GM12878 (cell line): ENCODE measurements at regions not wholly inside any gene's neighbourhood (a gene's known extent, or its start where the extent isn't known, plus 50 kb on each side); places are given as distances from the start of the nearest gene placed in this dataset.

Experiments used
- ATAC-seq: fragments of 200-7000 bp; cut with Tn5 transposase; 3 replicates; pipeline ENCODE4 v1.9.1; 2020; ENCODE audit warnings: mild to moderate bottlenecking, moderate library complexity
- BruUV-seq: library from RNA; stranded (reverse); fragments of 400-500 nt; replicated peaks from 2 replicates; lab custom pipeline; 2021; lab: Mats Ljungman, UMichigan
- CTCF ChIA-PET: fragments of 300-600 bp; sonication (Branson Sonifier 250); formaldehyde crosslinking; extraction: SDS; loops from one replicate; lab custom pipeline; 2021; ENCODE audit warnings: inconsistent platforms; lab: Yijun Ruan, JAX
- POLR2A ChIA-PET: fragments of 350-600 bp; formaldehyde crosslinking; extraction: SDS; loops from one replicate; lab custom pipeline; 2021; ENCODE audit warnings: inconsistent platforms; lab: Charles Lee
- RAD21 ChIA-PET: fragments of 300-600 bp; sonication (Branson Sonifier 250); formaldehyde crosslinking; loops from one replicate; lab custom pipeline; 2023; ENCODE audit warnings: antibody characterized with exemption; ENCODE audit not compliant: unreplicated experiment; lab: Charles Lee
- SMC1A ChIA-PET: fragments of 300-600 bp; sonication (Branson Sonifier 250); formaldehyde crosslinking; loops from one replicate; lab custom pipeline; 2023; ENCODE audit not compliant: unreplicated experiment, uncharacterized antibody; lab: Charles Lee
- DNase-seq: peaks from one replicate; pipeline ENCODE4 v3.0.0-alpha.2; 2011; ENCODE audit warnings: low read depth, low spot score
- FAIRE-seq: peaks from 3 replicates; lab custom pipeline; 2011; peaks lifted over from hg19 to GRCh38; lab: Jason Lieb, UNC
- H2AFZ ChIP-seq: 2 replicates; pipeline ENCODE4 v1.6.0; 2011; ENCODE audit warnings: low read depth, low read length, control low read depth; ENCODE audit not compliant: control insufficient read depth
- H3K27ac ChIP-seq: 2 replicates; pipeline ENCODE4 v1.5.1; 2011; ENCODE audit warnings: control low read depth; ENCODE audit not compliant: control insufficient read depth, insufficient read depth
- H3K27me3 ChIP-seq, 2 experiments: replicated peaks in 1 of 2; 2 replicates each; pipeline versions ENCODE4 v1.6.0 to v1.6.1; 2011; ENCODE audit warnings: low read length in 1 of 2; ENCODE audit not compliant: control insufficient read depth in 2 of 2, insufficient read depth in 2 of 2
- H3K36me3 ChIP-seq, 2 experiments: 2 replicates each; pipeline ENCODE4 v1.5.1; 2011; ENCODE audit warnings: low read length in 1 of 2; ENCODE audit not compliant: control insufficient read depth in 2 of 2, insufficient read depth in 2 of 2
- H3K4me1 ChIP-seq: 2 replicates; pipeline ENCODE4 v1.6.1; 2011; ENCODE audit warnings: mild to moderate bottlenecking, low read length, moderate library complexity, mixed read lengths; ENCODE audit not compliant: control insufficient read depth, insufficient read depth
- H3K4me2 ChIP-seq: 2 replicates; pipeline ENCODE4 v1.6.0; 2011; ENCODE audit warnings: control low read depth; ENCODE audit not compliant: control insufficient read depth, insufficient read depth
- H3K4me3 ChIP-seq: fragments of 200-600 bp; sonication (generic); 2 replicates; pipeline ENCODE4 v1.5.1; 2016
- H3K79me2 ChIP-seq: 2 replicates; pipeline ENCODE4 v1.6.0; 2011; ENCODE audit warnings: low read length; ENCODE audit not compliant: control insufficient read depth, insufficient read depth
- H3K9ac ChIP-seq: 2 replicates; pipeline ENCODE4 v1.8.0; 2011; ENCODE audit warnings: low read length, control low read depth, mixed read lengths; ENCODE audit not compliant: control insufficient read depth, insufficient read depth
- H3K9me3 ChIP-seq: replicated peaks from 3 replicates; pipeline ENCODE4 v1.5.1; 2011; ENCODE audit warnings: mild to moderate bottlenecking, low read length; ENCODE audit not compliant: control insufficient read depth, insufficient read depth
- H4K20me1 ChIP-seq: 2 replicates; pipeline ENCODE4 v1.6.0; 2011; ENCODE audit not compliant: control insufficient read depth, insufficient read depth
- CREB1 ChIP-seq: IDR thresholded peaks from 2 replicates; pipeline ENCODE4 v1.6.1; 2012; ENCODE audit warnings: low read depth, mild to moderate bottlenecking, inconsistent platforms
- JUNB ChIP-seq: IDR thresholded peaks from 2 replicates; pipeline ENCODE4 v1.6.1; 2016; ENCODE audit warnings: antibody characterized with exemption, mild to moderate bottlenecking
- KAT2A ChIP-seq: conservative IDR thresholded peaks from 2 replicates; pipeline ENCODE4 v1.6.1; 2011; ENCODE audit warnings: low read depth, low read length; ENCODE audit not compliant: control insufficient read depth
- NRF1 ChIP-seq: conservative IDR thresholded peaks from 2 replicates; pipeline ENCODE4 v1.6.1; 2011; ENCODE audit warnings: mild to moderate bottlenecking, low read depth, low read length, improper control_type of control experiment
- RAD21 ChIP-seq: IDR thresholded peaks from 2 replicates; pipeline ENCODE4 v1.6.1; 2011; ENCODE audit warnings: mild to moderate bottlenecking, low read depth, low read length, moderate library complexity; ENCODE audit not compliant: insufficient read depth
- RCOR1 ChIP-seq: conservative IDR thresholded peaks from 2 replicates; pipeline ENCODE4 v1.6.1; 2012; ENCODE audit warnings: low read depth, low read length, improper control_type of control experiment
- SMC3 ChIP-seq: IDR thresholded peaks from 2 replicates; pipeline ENCODE4 v1.6.1; 2011; ENCODE audit warnings: low read length, improper control_type of control experiment, borderline replicate concordance
- WGBS: methylation state at CpG from one replicate; pipeline ENCODE4 v1.1.6; 2016; ENCODE audit warnings: low lambda C conversion rate; ENCODE audit not compliant: insufficient replicate concordance, insufficient coverage; ENCODE audit errors: missing lambda C conversion rate; 5-methylcytosine and 5-hydroxymethylcytosine counted together
- in situ Hi-C: fragments of 300-500 bp; cut with MboI; formaldehyde crosslinking; loops from 9 replicates; pipeline ENCODE4 v1.14.3; 2018; ENCODE audit warnings: mixed read lengths
- intact Hi-C: fragments of 100-400 bp; cut with micrococcal nuclease; formaldehyde crosslinking; loops from one replicate; pipeline ENCODE4 v1.14.2; 2022; ENCODE audit not compliant: unreplicated experiment
- TF ChIP-seq, protein P1 (sequence below): fragments of 450-650 bp; IDR thresholded peaks from 2 replicates; pipeline ENCODE4 v1.6.1; 2017; ENCODE audit warnings: borderline replicate concordance
- TF ChIP-seq, protein P2 (sequence below), 3 experiments: IDR thresholded peaks in 2 of 3; conservative IDR thresholded peaks in 1 of 3; 2 replicates each; pipeline ENCODE4 v1.5.1; 2011; ENCODE audit warnings: low read depth in 3 of 3, low read length in 3 of 3, mild to moderate bottlenecking in 3 of 3, control low read depth in 2 of 3, moderate library complexity in 2 of 3, inconsistent platforms in 1 of 3, mixed read lengths in 1 of 3; ENCODE audit not compliant: control insufficient read depth in 2 of 3, insufficient read depth in 1 of 3; ENCODE audit errors: extremely low read depth in 1 of 3

DNA sequence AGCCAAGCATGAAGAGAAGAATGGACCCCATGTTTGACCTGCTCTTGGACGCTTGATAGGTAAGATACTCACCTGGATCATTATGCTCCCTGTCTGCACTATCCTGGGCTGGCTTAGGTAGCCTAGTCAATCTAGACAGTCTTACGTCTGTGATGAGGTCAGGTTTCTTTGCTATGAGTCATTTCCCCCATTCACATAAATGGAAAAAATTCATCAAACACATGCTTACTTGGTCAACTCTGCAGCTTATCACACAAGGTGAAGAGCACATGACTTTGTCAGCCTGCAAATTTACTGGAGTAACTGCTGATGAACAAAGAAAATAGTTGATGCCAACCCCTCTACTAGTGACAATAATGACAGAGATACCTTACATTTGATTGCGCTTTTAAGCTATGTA, 170.0 kb downstream of the NUFIP1 start:
- ChIA-PET POLR2A (no interaction called here), CTCF (no interaction called here), SMC1A (interaction anchor here (0.9 to 1.1 kb wide), 2 partner anchors 49 to 335 kb away, joined by 3 read pairs; no protein-coding TSS in a partner anchor), RAD21 (no interaction called here)
- ATAC-seq (peak; percentile 71), FAIRE-seq (no peak), DNase-seq (no peak)
- H3K36me3 ChIP-seq, result no peaks in the 10 kb centered on the region
- no peak overlapping the region for H3K9ac ChIP-seq
- no peaks in the 10 kb centered on the region for H4K20me1 ChIP-seq
- H3K27me3 ChIP-seq, result no peaks in the 10 kb centered on the region; a peak in 2 of 4 replicates
- no peak overlapping the region for H3K27ac ChIP-seq
- H3K79me2 ChIP-seq, result no peaks in the 10 kb centered on the region
- intact Hi-C loops, result no loop called here
- no peak overlapping the region for H3K4me2 ChIP-seq
- WGBS, result 35% methylated on average over 3 of the region's 3 CpGs
- TF ChIP-seq KAT2A, result no peak
- no peak for TF ChIP-seq RCOR1
- peak; percentile 75 for TF ChIP-seq CREB1
- peak; percentile 62 for TF ChIP-seq JUNB
- TF ChIP-seq, protein P1, sequence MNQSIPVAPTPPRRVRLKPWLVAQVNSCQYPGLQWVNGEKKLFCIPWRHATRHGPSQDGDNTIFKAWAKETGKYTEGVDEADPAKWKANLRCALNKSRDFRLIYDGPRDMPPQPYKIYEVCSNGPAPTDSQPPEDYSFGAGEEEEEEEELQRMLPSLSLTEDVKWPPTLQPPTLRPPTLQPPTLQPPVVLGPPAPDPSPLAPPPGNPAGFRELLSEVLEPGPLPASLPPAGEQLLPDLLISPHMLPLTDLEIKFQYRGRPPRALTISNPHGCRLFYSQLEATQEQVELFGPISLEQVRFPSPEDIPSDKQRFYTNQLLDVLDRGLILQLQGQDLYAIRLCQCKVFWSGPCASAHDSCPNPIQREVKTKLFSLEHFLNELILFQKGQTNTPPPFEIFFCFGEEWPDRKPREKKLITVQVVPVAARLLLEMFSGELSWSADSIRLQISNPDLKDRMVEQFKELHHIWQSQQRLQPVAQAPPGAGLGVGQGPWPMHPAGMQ, result no peak
- H3K4me3 ChIP-seq, result no peak overlapping the region
- no peak overlapping the region for H2AFZ ChIP-seq
- in situ Hi-C loops, result no loop called here
- BruUV-seq, result no TSS peak
- no peaks in the 10 kb centered on the region for H3K9me3 ChIP-seq
- no peaks in the 10 kb centered on the region for H3K4me1 ChIP-seq

DNA sequence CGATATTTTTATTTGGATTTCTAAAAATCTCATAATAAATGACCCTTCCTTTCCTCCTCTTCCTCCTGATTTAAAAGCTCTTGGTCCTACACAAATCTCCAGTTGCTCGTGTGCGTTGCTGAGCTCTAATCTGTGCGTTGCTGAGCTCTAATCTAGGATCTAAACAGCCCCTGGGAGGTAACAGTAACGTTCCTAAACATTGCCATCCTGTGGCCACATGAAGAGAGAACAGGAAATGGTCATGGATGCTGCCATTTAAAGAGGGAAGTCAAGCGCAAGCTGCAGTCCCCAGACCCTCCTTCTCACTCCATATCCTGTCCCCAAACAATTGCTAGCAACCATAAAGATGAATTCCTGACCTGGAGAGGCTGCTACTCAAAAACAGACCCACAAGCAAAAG, 170.8 kb downstream of the NUFIP1 start:
- FAIRE-seq (no peak), ATAC-seq (peak; percentile 26; the same call in 1 of the 3 replicates), DNase-seq (no peak)
- in situ Hi-C loops, result no loop called here
- TF ChIP-seq, protein P2, sequence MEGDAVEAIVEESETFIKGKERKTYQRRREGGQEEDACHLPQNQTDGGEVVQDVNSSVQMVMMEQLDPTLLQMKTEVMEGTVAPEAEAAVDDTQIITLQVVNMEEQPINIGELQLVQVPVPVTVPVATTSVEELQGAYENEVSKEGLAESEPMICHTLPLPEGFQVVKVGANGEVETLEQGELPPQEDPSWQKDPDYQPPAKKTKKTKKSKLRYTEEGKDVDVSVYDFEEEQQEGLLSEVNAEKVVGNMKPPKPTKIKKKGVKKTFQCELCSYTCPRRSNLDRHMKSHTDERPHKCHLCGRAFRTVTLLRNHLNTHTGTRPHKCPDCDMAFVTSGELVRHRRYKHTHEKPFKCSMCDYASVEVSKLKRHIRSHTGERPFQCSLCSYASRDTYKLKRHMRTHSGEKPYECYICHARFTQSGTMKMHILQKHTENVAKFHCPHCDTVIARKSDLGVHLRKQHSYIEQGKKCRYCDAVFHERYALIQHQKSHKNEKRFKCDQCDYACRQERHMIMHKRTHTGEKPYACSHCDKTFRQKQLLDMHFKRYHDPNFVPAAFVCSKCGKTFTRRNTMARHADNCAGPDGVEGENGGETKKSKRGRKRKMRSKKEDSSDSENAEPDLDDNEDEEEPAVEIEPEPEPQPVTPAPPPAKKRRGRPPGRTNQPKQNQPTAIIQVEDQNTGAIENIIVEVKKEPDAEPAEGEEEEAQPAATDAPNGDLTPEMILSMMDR (IDR thresholded peaks at IDR 0.05 in 2 of 3, conservative IDR thresholded peaks at IDR 0.05 in 1 of 3; ENCODE audit: control insufficient read depth in 2 of 3, extremely low read depth in 1 of 3, insufficient read depth in 1 of 3, low read depth in 3 of 3, low read length in 3 of 3), result peak in 2 of 3 experiments; percentile 3 to 4; a peak in 1 of 6 replicates
- TF ChIP-seq RAD21, result peak; percentile 45; the same call in 1 of the 2 replicates
- no peak for TF ChIP-seq NRF1
- TF ChIP-seq SMC3, result peak; percentile 10; the same call in 1 of the 2 replicates
- no peaks in the 10 kb centered on the region for H3K4me1 ChIP-seq
- POLR2A ChIA-PET, result no interaction called here
- no peak overlapping the region for H3K4me3 ChIP-seq
- H3K27me3 ChIP-seq, result no peaks in the 10 kb centered on the region; a peak in 2 of 4 replicates
- no peak overlapping the region for H3K4me2 ChIP-seq
- H2AFZ ChIP-seq, result no peak overlapping the region
- no peak overlapping the region for H3K9ac ChIP-seq
- CTCF ChIA-PET, result interaction anchor here (0.6 kb wide), 1 partner anchor 353 kb away, joined by 3 read pairs; no protein-coding TSS in a partner anchor
- no peaks in the 10 kb centered on the region for H3K9me3 ChIP-seq
- H3K36me3 ChIP-seq, result no peaks in the 10 kb centered on the region
- RAD21 ChIA-PET, result no interaction called here
- H4K20me1 ChIP-seq, result no peaks in the 10 kb centered on the region
- SMC1A ChIA-PET, result no interaction called here
- 51% methylated on average over 6 of the region's 6 CpGs for WGBS
- intact Hi-C loops, result no loop called here
- no TSS peak for BruUV-seq
- H3K27ac ChIP-seq, result no peak overlapping the region
- no peaks in the 10 kb centered on the region for H3K79me2 ChIP-seq
